HepG2 (cell line): ENCODE measurements at regions not wholly inside any gene's neighbourhood (a gene's known extent, or its start where the extent isn't known, plus 50 kb on each side); places are given as distances from the start of the nearest gene placed in this dataset.

Experiments used
- AKNA ChIP-seq: sonication (generic); formaldehyde crosslinking; IDR thresholded peaks from 2 replicates; pipeline ENCODE4 v1.4.0; 2020; ENCODE audit warnings: missing genetic modification reagents, borderline replicate concordance
- ARNT2 ChIP-seq: sonication (generic); formaldehyde crosslinking; IDR thresholded peaks from 2 replicates; pipeline ENCODE4 v1.8.0; 2022; ENCODE audit warnings: mild to moderate bottlenecking, low read depth, missing genetic modification reagents, moderate library complexity
- CEBPG ChIP-seq: IDR thresholded peaks from 2 replicates; pipeline ENCODE4 v1.6.1; 2016
- DNMT3B ChIP-seq: conservative IDR thresholded peaks from 2 replicates; pipeline ENCODE4 v1.6.1; 2016; ENCODE audit warnings: missing biosample characterization, control low read depth
- EEA1 ChIP-seq: sonication (generic); formaldehyde crosslinking; IDR thresholded peaks from 2 replicates; pipeline ENCODE4 v1.5.1; 2020; ENCODE audit warnings: mild to moderate bottlenecking, missing genetic modification reagents, borderline replicate concordance
- FUBP1 ChIP-seq: sonication (generic); formaldehyde crosslinking; IDR thresholded peaks from 2 replicates; pipeline ENCODE4 v1.5.1; 2020; ENCODE audit warnings: missing genetic modification reagents, mild to moderate bottlenecking, borderline replicate concordance
- HNF4A ChIP-seq: sonication (generic); formaldehyde crosslinking; IDR thresholded peaks from 2 replicates; pipeline ENCODE4 v1.4.0; 2020; ENCODE audit warnings: missing genetic modification reagents
- MAF1 ChIP-seq: sonication (generic); formaldehyde crosslinking; IDR thresholded peaks from 2 replicates; pipeline ENCODE4 v1.5.0; 2020; ENCODE audit warnings: missing genetic modification reagents, borderline replicate concordance
- NR3C1 ChIP-seq: sonication (generic); formaldehyde crosslinking; IDR thresholded peaks from 2 replicates; pipeline ENCODE4 v1.4.0; 2020; ENCODE audit warnings: missing genetic modification reagents
- RBAK ChIP-seq: sonication (generic); formaldehyde crosslinking; IDR thresholded peaks from 2 replicates; pipeline ENCODE4 v1.5.1; 2020; ENCODE audit warnings: mild to moderate bottlenecking, missing genetic modification reagents
- TFAP4 ChIP-seq: sonication (generic); IDR thresholded peaks from 2 replicates; pipeline ENCODE4 v1.6.1; 2016; ENCODE audit warnings: low read depth, borderline replicate concordance
- ZNF142 ChIP-seq: sonication (generic); formaldehyde crosslinking; IDR thresholded peaks from 2 replicates; pipeline ENCODE4 v1.4.0; 2020; ENCODE audit warnings: missing genetic modification reagents
- ZNF224 ChIP-seq: sonication (generic); formaldehyde crosslinking; IDR thresholded peaks from 2 replicates; pipeline ENCODE4 v1.5.0; 2020; ENCODE audit warnings: mild to moderate bottlenecking, missing genetic modification reagents
- ZNF484 ChIP-seq: sonication (generic); formaldehyde crosslinking; IDR thresholded peaks from 2 replicates; pipeline ENCODE4 v1.5.1; 2020; ENCODE audit warnings: mild to moderate bottlenecking, low read depth, missing genetic modification reagents, borderline replicate concordance
- ZNF766 ChIP-seq: sonication (generic); formaldehyde crosslinking; IDR thresholded peaks from 2 replicates; pipeline ENCODE4 v1.5.0; 2020; ENCODE audit warnings: missing genetic modification reagents, borderline replicate concordance
- ZNF839 ChIP-seq: sonication (generic); formaldehyde crosslinking; IDR thresholded peaks from 2 replicates; pipeline ENCODE4 v1.4.0; 2020; ENCODE audit warnings: missing genetic modification reagents, mild to moderate bottlenecking, borderline replicate concordance

- TF ChIP-seq AKNA (CRISPR knock-in tag) (no peak), ZNF142 (CRISPR knock-in tag) (no peak), MAF1 (CRISPR knock-in tag) (no peak), RBAK (CRISPR knock-in tag) (no peak), TFAP4 (peak; percentile 94), DNMT3B (CRISPR knock-in tag) (no peak), FUBP1 (no peak), ZNF839 (CRISPR knock-in tag) (no peak), NR3C1 (CRISPR knock-in tag) (no peak), CEBPG (no peak), ZNF766 (CRISPR knock-in tag) (no peak), EEA1 (no peak), ZNF484 (no peak), ARNT2 (CRISPR knock-in tag) (no peak), HNF4A (CRISPR knock-in tag) (peak; percentile 86), ZNF224 (CRISPR knock-in tag) (no peak)
These were observed 67.4 kb upstream of the STAM2 start (continued) for GRCh38 chr2:152242787-152243472.
